A549 (cell line): ENCODE measurements at regions not wholly inside any gene's neighbourhood (a gene's known extent, or its start where the extent isn't known, plus 50 kb on each side); places are given as distances from the start of the nearest gene placed in this dataset.

Experiments
- CEBPB ChIP-seq, 2 experiments: fragments of >200 bp in 1 of 2; sonication (Bioruptor Twin) in 1 of 2; formaldehyde crosslinking in 1 of 2; IDR thresholded peaks; 2 replicates each; pipeline ENCODE4 v1.6.1; 2012 to 2016
- CTCF ChIP-seq: fragments of >200 bp; sonication (Bioruptor Twin); formaldehyde crosslinking; IDR thresholded peaks from 3 replicates; pipeline ENCODE4 v1.5.1; 2016
- EP300 ChIP-seq, 2 experiments: fragments of >200 bp; sonication (Bioruptor Twin); formaldehyde crosslinking; IDR thresholded peaks; 2 replicates in 1 of 2; 3 replicates in 1 of 2; pipeline ENCODE4 v1.6.1; 2016 to 2017
- ESRRA ChIP-seq: fragments of 150-350 bp; IDR thresholded peaks from 2 replicates; pipeline ENCODE4 v1.6.1; 2014; ENCODE audit warnings: mild to moderate bottlenecking, low read length, borderline replicate concordance
- MAFK ChIP-seq: fragments of 450-650 bp; IDR thresholded peaks from 2 replicates; pipeline ENCODE4 v1.6.1; 2014; ENCODE audit not compliant: partially characterized antibody
- NR3C1 ChIP-seq: fragments of >200 bp; sonication (Bioruptor Twin); formaldehyde crosslinking; IDR thresholded peaks from 3 replicates; pipeline ENCODE4 v1.6.1; 2017
- POLR2A ChIP-seq: IDR thresholded peaks from 2 replicates; pipeline ENCODE4 v1.6.1; 2012; ENCODE audit warnings: mild to moderate bottlenecking, low read length
- RAD21 ChIP-seq, 2 experiments: fragments of >200 bp in 1 of 2; sonication (Bioruptor Twin) in 1 of 2; formaldehyde crosslinking in 1 of 2; IDR thresholded peaks in 1 of 2; conservative IDR thresholded peaks in 1 of 2; 2 replicates in 1 of 2; 3 replicates in 1 of 2; pipeline ENCODE4 v1.6.1; 2012 to 2018; ENCODE audit warnings: inconsistent platforms in 1 of 2
- ZFP36 ChIP-seq: fragments of 450-650 bp; IDR thresholded peaks from 2 replicates; pipeline ENCODE4 v1.6.1; 2014; ENCODE audit warnings: borderline replicate concordance; ENCODE audit not compliant: partially characterized antibody
- ZSCAN20 ChIP-seq: fragments of 250-450 bp; sonication (Bioruptor Pico); IDR thresholded peaks from 2 replicates; pipeline ENCODE4 v1.8.0; 2022; ENCODE audit warnings: mild to moderate bottlenecking, moderate library complexity
- TF ChIP-seq, protein P1 (sequence below): IDR thresholded peaks from 2 replicates; pipeline ENCODE4 v1.6.1; 2012
- TF ChIP-seq, protein P2 (sequence below): fragments of 450-650 bp; IDR thresholded peaks from 2 replicates; pipeline ENCODE4 v1.6.1; 2014; ENCODE audit warnings: antibody characterized with exemption

DNA sequence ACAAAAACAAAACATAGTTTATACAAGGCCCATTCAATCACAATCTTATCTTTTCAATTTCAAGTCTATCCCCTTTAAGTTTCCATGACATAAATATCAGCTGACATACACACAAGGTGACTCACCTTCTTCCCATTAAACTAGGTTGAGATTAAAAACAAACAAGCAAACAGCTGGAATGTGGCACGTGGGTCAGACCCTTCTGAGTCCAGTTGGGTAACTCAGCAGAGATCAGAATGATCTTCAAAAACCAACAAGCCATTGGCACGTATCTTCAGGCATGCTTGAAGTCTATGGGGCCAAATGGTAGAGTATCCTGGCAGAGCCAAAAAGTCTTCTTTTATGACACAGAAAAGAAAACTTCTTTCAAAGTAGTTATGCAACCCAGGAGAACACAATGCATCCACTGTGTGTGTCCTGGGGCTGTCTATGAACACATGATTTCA is 603.5 kb upstream of the CITED2 start:
- TF ChIP-seq ZSCAN20 (CRISPR knock-in tag) (no peak), MAFK (no peak), POLR2A (no peak), CTCF (no peak), NR3C1 (no peak), CEBPB (IDR thresholded peaks at IDR 0.05) (peak in 1 of 2 experiments; percentile 60; a peak in 2 of 4 replicates), ZFP36 (no peak), EP300 (IDR thresholded peaks at IDR 0.05) (peak in 1 of 2 experiments; percentile 16; a peak in 1 of 5 replicates), RAD21 (conservative IDR thresholded peaks at IDR 0.05 in 1 of 2, IDR thresholded peaks at IDR 0.05 in 1 of 2) (peak in 1 of 2 experiments; percentile 39; a peak in 2 of 5 replicates), ESRRA (no peak)
- TF ChIP-seq, protein P1, sequence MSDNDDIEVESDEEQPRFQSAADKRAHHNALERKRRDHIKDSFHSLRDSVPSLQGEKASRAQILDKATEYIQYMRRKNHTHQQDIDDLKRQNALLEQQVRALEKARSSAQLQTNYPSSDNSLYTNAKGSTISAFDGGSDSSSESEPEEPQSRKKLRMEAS, result 0 out of 2 replicates have a peak, but pooled peaks have one; percentile 16
- TF ChIP-seq, protein P2, sequence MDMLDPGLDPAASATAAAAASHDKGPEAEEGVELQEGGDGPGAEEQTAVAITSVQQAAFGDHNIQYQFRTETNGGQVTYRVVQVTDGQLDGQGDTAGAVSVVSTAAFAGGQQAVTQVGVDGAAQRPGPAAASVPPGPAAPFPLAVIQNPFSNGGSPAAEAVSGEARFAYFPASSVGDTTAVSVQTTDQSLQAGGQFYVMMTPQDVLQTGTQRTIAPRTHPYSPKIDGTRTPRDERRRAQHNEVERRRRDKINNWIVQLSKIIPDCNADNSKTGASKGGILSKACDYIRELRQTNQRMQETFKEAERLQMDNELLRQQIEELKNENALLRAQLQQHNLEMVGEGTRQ, result no peak
